WTC11 (cell line): ENCODE measurements at regions not wholly inside any gene's neighbourhood (a gene's known extent, or its start where the extent isn't known, plus 50 kb on each side); places are given as distances from the start of the nearest gene placed in this dataset.

ENCODE experiments used
- ATAC-seq: fragments of 200-7000 bp; cut with Tn5 transposase; 2 replicates; pipeline ENCODE4 v1.10.0; 2021; ENCODE audit warnings: mild to moderate bottlenecking, moderate library complexity
- CTCF ChIA-PET: fragments of 300-600 bp; sonication (Branson Sonifier 250); formaldehyde crosslinking; loops from one replicate; lab custom pipeline; 2021; ENCODE audit warnings: antibody characterized with exemption; lab: Charles Lee
- POLR2A ChIA-PET: fragments of 350-600 bp; sonication (Branson Sonifier 250); formaldehyde crosslinking; loops from one replicate; lab custom pipeline; 2021; ENCODE audit warnings: antibody characterized with exemption; lab: Charles Lee
- DNase-seq: peaks from one replicate; pipeline ENCODE4 v3.0.0; 2021; ENCODE audit warnings: low spot score
- H3K27ac Mint-ChIP-seq: 2 replicates; pipeline ENCODE4 v1.8.0; 2021; ENCODE audit warnings: mixed read lengths
- H3K27me3 Mint-ChIP-seq: 2 replicates; pipeline ENCODE4 v1.8.0; 2021; ENCODE audit warnings: low read depth, mild to moderate bottlenecking, moderate library complexity, mixed read lengths
- H3K36me3 Mint-ChIP-seq: 2 replicates; pipeline ENCODE4 v1.8.0; 2021; ENCODE audit warnings: mixed read lengths
- H3K4me1 Mint-ChIP-seq: 2 replicates; pipeline ENCODE4 v1.8.0; 2022; ENCODE audit warnings: mixed read lengths
- H3K4me3 Mint-ChIP-seq: 2 replicates; pipeline ENCODE4 v1.8.0; 2021; ENCODE audit warnings: mild to moderate bottlenecking, moderate library complexity, mixed read lengths
- H3K9me3 Mint-ChIP-seq: 2 replicates; pipeline ENCODE4 v1.8.0; 2021; ENCODE audit warnings: mixed read lengths
- CREM ChIP-seq: sonication (generic); formaldehyde crosslinking; IDR thresholded peaks from 2 replicates; pipeline ENCODE4 v1.8.1; 2022; ENCODE audit warnings: mild to moderate bottlenecking, missing genetic modification reagents, moderate library complexity
- FOXJ3 ChIP-seq: sonication (generic); formaldehyde crosslinking; IDR thresholded peaks from 2 replicates; pipeline ENCODE4 v1.9.0; 2021; ENCODE audit warnings: missing genetic modification reagents, mild to moderate bottlenecking, borderline replicate concordance
- GABPB1 ChIP-seq: sonication (generic); formaldehyde crosslinking; IDR thresholded peaks from 2 replicates; pipeline ENCODE4 v1.8.1; 2023; ENCODE audit warnings: mild to moderate bottlenecking, missing genetic modification reagents
- IRF2 ChIP-seq: sonication (generic); formaldehyde crosslinking; IDR thresholded peaks from 2 replicates; pipeline ENCODE4 v1.8.0; 2022; ENCODE audit warnings: low read depth, missing genetic modification reagents, borderline replicate concordance
- MXD4 ChIP-seq: fragments of 250-450 bp; sonication (Bioruptor Pico); IDR thresholded peaks from 2 replicates; pipeline ENCODE4 v1.8.0; 2021; ENCODE audit warnings: mild to moderate bottlenecking, moderate library complexity, borderline replicate concordance
- NFATC4 ChIP-seq: fragments of 250-450 bp; sonication (Bioruptor Pico); IDR thresholded peaks from 2 replicates; pipeline ENCODE4 v1.9.0; 2021; ENCODE audit warnings: mild to moderate bottlenecking
- RELA ChIP-seq: sonication (generic); formaldehyde crosslinking; IDR thresholded peaks from 2 replicates; pipeline ENCODE4 v1.8.1; 2022; ENCODE audit warnings: missing genetic modification reagents, mild to moderate bottlenecking, borderline replicate concordance
- TEAD4 ChIP-seq: sonication (generic); formaldehyde crosslinking; IDR thresholded peaks from 2 replicates; pipeline ENCODE4 v1.8.0; 2022; ENCODE audit warnings: mild to moderate bottlenecking, missing genetic modification reagents
- ZNF317 ChIP-seq: sonication (generic); formaldehyde crosslinking; IDR thresholded peaks from 2 replicates; pipeline ENCODE4 v1.8.1; 2023; ENCODE audit warnings: low read depth, mild to moderate bottlenecking, moderate library complexity, missing genetic modification reagents, borderline replicate concordance
- ZNF396 ChIP-seq: fragments of 250-450 bp; sonication (Bioruptor Pico); IDR thresholded peaks from 2 replicates; pipeline ENCODE4 v1.8.0; 2021; ENCODE audit warnings: mild to moderate bottlenecking, moderate library complexity, borderline replicate concordance
- TF ChIP-seq, protein P1 (sequence below): sonication (generic); formaldehyde crosslinking; IDR thresholded peaks from 2 replicates; pipeline ENCODE4 v1.8.0; 2022; ENCODE audit warnings: mild to moderate bottlenecking, missing genetic modification reagents
- TF ChIP-seq, protein P2 (sequence below): sonication (generic); formaldehyde crosslinking; IDR thresholded peaks from 2 replicates; pipeline ENCODE4 v1.8.1; 2022; ENCODE audit warnings: low read depth, mild to moderate bottlenecking, moderate library complexity, missing genetic modification reagents, borderline replicate concordance
- TF ChIP-seq, protein P3 (sequence below): sonication (generic); formaldehyde crosslinking; IDR thresholded peaks from 2 replicates; pipeline ENCODE4 v1.8.0; 2022; ENCODE audit warnings: missing genetic modification reagents
- TF ChIP-seq, protein P4 (sequence below): sonication (generic); formaldehyde crosslinking; IDR thresholded peaks from 2 replicates; pipeline ENCODE4 v1.8.0; 2023; ENCODE audit warnings: missing genetic modification reagents, mild to moderate bottlenecking, borderline replicate concordance
- TF ChIP-seq, protein P5 (sequence below): sonication (generic); formaldehyde crosslinking; IDR thresholded peaks from 2 replicates; pipeline ENCODE4 v1.8.1; 2022; ENCODE audit warnings: mild to moderate bottlenecking, moderate library complexity, missing genetic modification reagents
- TF ChIP-seq, protein P6 (sequence below): fragments of 250-450 bp; sonication (Bioruptor Pico); IDR thresholded peaks from 2 replicates; pipeline ENCODE4 v1.9.0; 2021; ENCODE audit warnings: mild to moderate bottlenecking
- TF ChIP-seq, protein P7 (sequence below): sonication (generic); formaldehyde crosslinking; IDR thresholded peaks from 2 replicates; pipeline ENCODE4 v1.8.1; 2023; ENCODE audit warnings: mild to moderate bottlenecking, moderate library complexity, missing genetic modification reagents

DNA sequence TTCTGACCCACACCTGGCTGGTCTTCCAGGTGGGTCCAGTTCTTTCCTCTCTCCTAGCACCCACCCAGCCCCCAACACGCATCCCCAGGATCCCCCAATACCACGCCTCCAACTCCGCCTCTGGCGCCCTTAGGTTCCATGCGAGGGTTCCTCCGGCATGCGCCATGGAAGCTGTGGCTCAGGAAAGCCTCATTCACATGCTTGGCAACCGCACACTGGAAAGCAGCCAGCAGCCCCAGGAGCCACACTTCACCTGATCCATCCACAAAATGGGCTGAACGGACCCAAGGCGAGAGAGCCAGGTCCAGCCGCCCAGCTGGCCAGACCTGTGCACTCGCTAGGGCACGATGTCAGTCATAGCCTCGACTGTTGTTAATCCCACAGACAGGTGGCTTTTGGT is 161.2 kb downstream of the PSMG1 start:
- Mint-ChIP-seq H3K4me1 (peaks cover 40% of the 10 kb centered on the region), H3K36me3 (peaks cover 6% of the 10 kb centered on the region; the same call in 1 of the 2 replicates), H3K4me3 (no peak overlapping the region), H3K27ac (no peak overlapping the region), H3K27me3 (no peaks in the 10 kb centered on the region; the same call in 1 of the 2 replicates), H3K9me3 (peaks cover 8% of the 10 kb centered on the region)
- ChIA-PET POLR2A (no interaction called here), CTCF (interaction anchor here (0.9 to 2.5 kb wide), 6 partner anchors 11 to 115 kb away, joined by 3 to 15 read pairs (median 4); no protein-coding TSS in a partner anchor)
- TF ChIP-seq NFATC4 (no peak), RELA (CRISPR knock-in tag) (no peak), TEAD4 (no peak), CREM (CRISPR knock-in tag) (no peak), ZNF396 (no peak), IRF2 (CRISPR knock-in tag) (no peak)
- TF ChIP-seq, protein P1, sequence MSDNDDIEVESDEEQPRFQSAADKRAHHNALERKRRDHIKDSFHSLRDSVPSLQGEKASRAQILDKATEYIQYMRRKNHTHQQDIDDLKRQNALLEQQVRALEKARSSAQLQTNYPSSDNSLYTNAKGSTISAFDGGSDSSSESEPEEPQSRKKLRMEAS (CRISPR knock-in tag): no peak
- TF ChIP-seq, protein P2, sequence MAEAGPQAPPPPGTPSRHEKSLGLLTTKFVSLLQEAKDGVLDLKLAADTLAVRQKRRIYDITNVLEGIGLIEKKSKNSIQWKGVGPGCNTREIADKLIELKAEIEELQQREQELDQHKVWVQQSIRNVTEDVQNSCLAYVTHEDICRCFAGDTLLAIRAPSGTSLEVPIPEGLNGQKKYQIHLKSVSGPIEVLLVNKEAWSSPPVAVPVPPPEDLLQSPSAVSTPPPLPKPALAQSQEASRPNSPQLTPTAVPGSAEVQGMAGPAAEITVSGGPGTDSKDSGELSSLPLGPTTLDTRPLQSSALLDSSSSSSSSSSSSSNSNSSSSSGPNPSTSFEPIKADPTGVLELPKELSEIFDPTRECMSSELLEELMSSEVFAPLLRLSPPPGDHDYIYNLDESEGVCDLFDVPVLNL: no peak
- DNase-seq (no peak), ATAC-seq (no peak)

DNA sequence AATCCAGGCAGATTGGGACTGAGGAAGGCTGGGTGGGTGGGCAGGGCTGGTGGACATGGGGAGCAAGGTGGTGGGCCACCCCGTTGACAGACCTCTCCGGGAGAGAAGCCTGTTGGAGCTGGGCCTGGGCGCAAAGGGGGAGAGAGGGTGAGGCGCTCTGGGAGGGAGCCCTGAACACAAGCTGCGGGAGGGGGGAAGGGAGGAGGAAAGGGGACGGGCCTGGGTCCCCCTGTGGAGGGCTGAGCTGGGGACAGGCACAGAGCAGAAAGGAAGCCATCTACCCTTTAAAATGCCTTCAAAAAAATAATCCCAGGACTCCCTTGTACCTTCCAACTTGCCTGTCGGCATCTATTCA is 161.8 kb downstream of the PSMG1 start:
- H3K4me1 Mint-ChIP-seq: peaks cover 35% of the 10 kb centered on the region
- H3K27ac Mint-ChIP-seq: no peak overlapping the region
- ChIA-PET POLR2A (no interaction called here), CTCF (interaction anchor here (0.9 to 2.5 kb wide), 5 partner anchors 8 to 40 kb away, joined by 3 to 15 read pairs (median 5); no protein-coding TSS in a partner anchor)
- ATAC-seq: peak; percentile 29; the same call in 1 of the 2 replicates
- H3K27me3 Mint-ChIP-seq: no peaks in the 10 kb centered on the region; the same call in 1 of the 2 replicates
- no peak for DNase-seq
- H3K36me3 Mint-ChIP-seq: peaks cover 6% of the 10 kb centered on the region; the same call in 1 of the 2 replicates
- peaks cover 8% of the 10 kb centered on the region for H3K9me3 Mint-ChIP-seq
- H3K4me3 Mint-ChIP-seq: no peak overlapping the region
- TF ChIP-seq MXD4 (CRISPR knock-in tag): no peak
- TF ChIP-seq, protein P3, sequence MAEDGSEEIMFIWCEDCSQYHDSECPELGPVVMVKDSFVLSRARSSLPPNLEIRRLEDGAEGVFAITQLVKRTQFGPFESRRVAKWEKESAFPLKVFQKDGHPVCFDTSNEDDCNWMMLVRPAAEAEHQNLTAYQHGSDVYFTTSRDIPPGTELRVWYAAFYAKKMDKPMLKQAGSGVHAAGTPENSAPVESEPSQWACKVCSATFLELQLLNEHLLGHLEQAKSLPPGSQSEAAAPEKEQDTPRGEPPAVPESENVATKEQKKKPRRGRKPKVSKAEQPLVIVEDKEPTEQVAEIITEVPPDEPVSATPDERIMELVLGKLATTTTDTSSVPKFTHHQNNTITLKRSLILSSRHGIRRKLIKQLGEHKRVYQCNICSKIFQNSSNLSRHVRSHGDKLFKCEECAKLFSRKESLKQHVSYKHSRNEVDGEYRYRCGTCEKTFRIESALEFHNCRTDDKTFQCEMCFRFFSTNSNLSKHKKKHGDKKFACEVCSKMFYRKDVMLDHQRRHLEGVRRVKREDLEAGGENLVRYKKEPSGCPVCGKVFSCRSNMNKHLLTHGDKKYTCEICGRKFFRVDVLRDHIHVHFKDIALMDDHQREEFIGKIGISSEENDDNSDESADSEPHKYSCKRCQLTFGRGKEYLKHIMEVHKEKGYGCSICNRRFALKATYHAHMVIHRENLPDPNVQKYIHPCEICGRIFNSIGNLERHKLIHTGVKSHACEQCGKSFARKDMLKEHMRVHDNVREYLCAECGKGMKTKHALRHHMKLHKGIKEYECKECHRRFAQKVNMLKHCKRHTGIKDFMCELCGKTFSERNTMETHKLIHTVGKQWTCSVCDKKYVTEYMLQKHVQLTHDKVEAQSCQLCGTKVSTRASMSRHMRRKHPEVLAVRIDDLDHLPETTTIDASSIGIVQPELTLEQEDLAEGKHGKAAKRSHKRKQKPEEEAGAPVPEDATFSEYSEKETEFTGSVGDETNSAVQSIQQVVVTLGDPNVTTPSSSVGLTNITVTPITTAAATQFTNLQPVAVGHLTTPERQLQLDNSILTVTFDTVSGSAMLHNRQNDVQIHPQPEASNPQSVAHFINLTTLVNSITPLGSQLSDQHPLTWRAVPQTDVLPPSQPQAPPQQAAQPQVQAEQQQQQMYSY (CRISPR knock-in tag): no peak
- TF ChIP-seq GABPB1 (CRISPR knock-in tag): no peak
- no peak for TF ChIP-seq ZNF317
- TF ChIP-seq, protein P4, sequence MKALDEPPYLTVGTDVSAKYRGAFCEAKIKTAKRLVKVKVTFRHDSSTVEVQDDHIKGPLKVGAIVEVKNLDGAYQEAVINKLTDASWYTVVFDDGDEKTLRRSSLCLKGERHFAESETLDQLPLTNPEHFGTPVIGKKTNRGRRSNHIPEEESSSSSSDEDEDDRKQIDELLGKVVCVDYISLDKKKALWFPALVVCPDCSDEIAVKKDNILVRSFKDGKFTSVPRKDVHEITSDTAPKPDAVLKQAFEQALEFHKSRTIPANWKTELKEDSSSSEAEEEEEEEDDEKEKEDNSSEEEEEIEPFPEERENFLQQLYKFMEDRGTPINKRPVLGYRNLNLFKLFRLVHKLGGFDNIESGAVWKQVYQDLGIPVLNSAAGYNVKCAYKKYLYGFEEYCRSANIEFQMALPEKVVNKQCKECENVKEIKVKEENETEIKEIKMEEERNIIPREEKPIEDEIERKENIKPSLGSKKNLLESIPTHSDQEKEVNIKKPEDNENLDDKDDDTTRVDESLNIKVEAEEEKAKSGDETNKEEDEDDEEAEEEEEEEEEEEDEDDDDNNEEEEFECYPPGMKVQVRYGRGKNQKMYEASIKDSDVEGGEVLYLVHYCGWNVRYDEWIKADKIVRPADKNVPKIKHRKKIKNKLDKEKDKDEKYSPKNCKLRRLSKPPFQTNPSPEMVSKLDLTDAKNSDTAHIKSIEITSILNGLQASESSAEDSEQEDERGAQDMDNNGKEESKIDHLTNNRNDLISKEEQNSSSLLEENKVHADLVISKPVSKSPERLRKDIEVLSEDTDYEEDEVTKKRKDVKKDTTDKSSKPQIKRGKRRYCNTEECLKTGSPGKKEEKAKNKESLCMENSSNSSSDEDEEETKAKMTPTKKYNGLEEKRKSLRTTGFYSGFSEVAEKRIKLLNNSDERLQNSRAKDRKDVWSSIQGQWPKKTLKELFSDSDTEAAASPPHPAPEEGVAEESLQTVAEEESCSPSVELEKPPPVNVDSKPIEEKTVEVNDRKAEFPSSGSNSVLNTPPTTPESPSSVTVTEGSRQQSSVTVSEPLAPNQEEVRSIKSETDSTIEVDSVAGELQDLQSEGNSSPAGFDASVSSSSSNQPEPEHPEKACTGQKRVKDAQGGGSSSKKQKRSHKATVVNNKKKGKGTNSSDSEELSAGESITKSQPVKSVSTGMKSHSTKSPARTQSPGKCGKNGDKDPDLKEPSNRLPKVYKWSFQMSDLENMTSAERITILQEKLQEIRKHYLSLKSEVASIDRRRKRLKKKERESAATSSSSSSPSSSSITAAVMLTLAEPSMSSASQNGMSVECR (CRISPR knock-in tag): no peak
- no peak for TF ChIP-seq RELA (CRISPR knock-in tag)
- TF ChIP-seq FOXJ3 (CRISPR knock-in tag): no peak
- TF ChIP-seq, protein P5, sequence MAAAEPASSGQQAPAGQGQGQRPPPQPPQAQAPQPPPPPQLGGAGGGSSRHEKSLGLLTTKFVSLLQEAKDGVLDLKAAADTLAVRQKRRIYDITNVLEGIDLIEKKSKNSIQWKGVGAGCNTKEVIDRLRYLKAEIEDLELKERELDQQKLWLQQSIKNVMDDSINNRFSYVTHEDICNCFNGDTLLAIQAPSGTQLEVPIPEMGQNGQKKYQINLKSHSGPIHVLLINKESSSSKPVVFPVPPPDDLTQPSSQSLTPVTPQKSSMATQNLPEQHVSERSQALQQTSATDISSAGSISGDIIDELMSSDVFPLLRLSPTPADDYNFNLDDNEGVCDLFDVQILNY (CRISPR knock-in tag): no peak
- TF ChIP-seq, protein P6, sequence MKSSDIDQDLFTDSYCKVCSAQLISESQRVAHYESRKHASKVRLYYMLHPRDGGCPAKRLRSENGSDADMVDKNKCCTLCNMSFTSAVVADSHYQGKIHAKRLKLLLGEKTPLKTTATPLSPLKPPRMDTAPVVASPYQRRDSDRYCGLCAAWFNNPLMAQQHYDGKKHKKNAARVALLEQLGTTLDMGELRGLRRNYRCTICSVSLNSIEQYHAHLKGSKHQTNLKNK (CRISPR knock-in tag): no peak
- TF ChIP-seq, protein P7, sequence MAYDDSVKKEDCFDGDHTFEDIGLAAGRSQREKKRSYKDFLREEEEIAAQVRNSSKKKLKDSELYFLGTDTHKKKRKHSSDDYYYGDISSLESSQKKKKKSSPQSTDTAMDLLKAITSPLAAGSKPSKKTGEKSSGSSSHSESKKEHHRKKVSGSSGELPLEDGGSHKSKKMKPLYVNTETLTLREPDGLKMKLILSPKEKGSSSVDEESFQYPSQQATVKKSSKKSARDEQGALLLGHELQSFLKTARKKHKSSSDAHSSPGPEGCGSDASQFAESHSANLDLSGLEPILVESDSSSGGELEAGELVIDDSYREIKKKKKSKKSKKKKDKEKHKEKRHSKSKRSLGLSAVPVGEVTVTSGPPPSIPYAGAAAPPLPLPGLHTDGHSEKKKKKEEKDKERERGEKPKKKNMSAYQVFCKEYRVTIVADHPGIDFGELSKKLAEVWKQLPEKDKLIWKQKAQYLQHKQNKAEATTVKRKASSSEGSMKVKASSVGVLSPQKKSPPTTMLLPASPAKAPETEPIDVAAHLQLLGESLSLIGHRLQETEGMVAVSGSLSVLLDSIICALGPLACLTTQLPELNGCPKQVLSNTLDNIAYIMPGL (CRISPR knock-in tag): no peak
- TF ChIP-seq, all 79 proteins: peak for 0
